ENCODE measurements at regions not wholly inside any gene's neighbourhood (a gene's known extent, or its start where the extent isn't known, plus 50 kb on each side); places are given as distances from the start of the nearest gene placed in this dataset.

DNA sequence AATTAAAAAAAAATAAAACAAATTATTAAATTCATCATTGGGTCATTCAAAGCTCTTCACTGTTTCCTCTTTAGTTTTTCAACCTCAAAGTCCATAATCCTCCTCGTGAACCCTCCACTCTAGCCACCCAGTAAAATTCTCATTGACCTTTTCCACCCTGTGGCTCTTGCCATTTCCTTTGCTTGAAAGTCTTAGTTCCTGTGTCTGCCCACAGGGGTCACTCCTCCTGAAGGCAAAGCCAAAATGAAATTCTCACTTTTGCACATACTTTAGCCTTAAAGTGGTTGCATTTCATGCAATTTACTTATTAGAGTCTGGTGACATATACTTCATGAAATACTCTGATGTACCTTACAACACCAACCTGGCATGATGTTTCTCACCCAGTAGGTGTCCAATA, 263.7 kb downstream of the BMP2 start:
- TF ChIP-seq, protein P1, sequence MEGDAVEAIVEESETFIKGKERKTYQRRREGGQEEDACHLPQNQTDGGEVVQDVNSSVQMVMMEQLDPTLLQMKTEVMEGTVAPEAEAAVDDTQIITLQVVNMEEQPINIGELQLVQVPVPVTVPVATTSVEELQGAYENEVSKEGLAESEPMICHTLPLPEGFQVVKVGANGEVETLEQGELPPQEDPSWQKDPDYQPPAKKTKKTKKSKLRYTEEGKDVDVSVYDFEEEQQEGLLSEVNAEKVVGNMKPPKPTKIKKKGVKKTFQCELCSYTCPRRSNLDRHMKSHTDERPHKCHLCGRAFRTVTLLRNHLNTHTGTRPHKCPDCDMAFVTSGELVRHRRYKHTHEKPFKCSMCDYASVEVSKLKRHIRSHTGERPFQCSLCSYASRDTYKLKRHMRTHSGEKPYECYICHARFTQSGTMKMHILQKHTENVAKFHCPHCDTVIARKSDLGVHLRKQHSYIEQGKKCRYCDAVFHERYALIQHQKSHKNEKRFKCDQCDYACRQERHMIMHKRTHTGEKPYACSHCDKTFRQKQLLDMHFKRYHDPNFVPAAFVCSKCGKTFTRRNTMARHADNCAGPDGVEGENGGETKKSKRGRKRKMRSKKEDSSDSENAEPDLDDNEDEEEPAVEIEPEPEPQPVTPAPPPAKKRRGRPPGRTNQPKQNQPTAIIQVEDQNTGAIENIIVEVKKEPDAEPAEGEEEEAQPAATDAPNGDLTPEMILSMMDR (conservative IDR thresholded peaks at IDR 0.05): no peak
- no peak overlapping the region for H3K27ac ChIP-seq

DNA sequence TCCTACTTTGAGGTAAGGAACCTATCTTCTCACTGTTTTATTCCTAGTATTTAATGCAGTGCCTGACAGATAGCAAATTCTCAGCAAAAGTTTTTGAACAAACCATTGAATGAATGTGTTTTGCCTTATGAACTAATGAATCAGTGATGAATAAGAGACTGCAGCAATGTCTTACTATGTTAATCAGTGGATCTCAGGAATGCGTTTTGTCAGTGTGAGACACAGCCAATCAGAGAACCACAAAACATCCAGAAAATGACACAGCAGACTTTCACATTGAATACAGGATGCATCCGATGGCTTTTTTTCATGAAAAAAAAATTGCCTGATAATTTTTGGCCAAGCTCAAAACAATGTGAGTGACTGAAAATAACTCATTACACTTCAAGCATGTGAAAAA, 270.5 kb downstream of the BMP2 start:
- no peak overlapping the region for H3K27ac ChIP-seq
- TF ChIP-seq, protein P1 (conservative IDR thresholded peaks at IDR 0.05): no peak

DNA sequence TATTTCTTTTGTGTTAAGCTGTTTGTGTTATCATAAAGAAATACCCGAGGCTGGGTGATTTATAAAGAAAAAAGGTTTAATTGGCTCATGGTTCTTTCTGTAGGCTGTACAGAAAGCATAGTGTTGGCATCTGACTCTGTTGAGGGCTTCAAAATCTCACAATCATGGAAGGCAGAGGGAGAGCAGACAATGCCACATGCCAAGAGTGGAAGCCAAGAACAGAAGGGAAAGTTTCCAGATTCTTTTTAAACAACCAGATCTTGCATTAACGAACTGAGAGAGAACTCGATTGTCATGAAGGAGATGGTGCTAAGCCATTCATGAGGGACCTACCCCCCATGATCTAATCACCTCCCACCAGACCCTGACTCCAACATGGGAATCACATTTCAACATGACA, 290.1 kb downstream of the BMP2 start:
- no peak overlapping the region for H3K27ac ChIP-seq
- TF ChIP-seq, protein P1 (conservative IDR thresholded peaks at IDR 0.05): no peak

DNA sequence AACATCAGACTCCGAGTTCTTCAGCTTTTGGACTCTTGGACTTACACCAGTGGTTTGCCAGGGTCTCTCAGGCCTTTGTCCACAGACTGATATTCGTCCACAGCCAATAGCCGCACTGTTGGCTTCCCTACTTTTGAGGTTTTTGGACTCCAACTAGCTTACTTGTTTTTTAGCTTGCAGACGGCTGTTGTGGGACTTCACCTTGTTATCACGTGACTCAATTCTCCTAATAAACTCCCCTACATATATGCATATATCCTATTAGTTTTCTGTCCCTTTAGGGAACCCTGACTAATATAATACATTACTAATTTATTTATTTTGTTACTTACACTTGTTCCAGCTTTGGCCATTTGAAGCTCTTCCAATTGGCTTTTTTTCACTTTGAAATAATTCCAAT, 311.3 kb downstream of the BMP2 start:
- H3K27ac ChIP-seq: no peak overlapping the region
- TF ChIP-seq, protein P1 (conservative IDR thresholded peaks at IDR 0.05): no peak

DNA sequence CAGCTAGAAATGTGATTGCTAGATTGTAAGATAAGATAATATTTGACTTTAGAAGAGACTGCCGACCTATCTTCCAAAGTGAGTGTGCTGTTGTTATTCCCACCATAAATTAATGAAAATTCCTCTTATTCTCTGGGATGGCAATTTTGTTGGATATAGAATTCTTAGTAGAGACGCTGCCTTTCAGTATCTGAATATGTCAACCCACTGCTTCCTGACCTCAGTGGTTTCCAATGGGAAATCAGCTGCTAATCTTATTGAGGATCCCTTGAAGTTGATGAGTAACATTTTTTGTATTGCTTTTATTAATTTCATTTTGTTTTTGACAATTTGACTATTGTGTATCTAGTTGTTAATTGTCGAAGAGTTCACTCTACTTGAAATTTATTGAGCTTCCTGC, 313.0 kb downstream of the BMP2 start:
- no peak overlapping the region for H3K27ac ChIP-seq
- TF ChIP-seq, protein P1 (conservative IDR thresholded peaks at IDR 0.05): no peak

DNA sequence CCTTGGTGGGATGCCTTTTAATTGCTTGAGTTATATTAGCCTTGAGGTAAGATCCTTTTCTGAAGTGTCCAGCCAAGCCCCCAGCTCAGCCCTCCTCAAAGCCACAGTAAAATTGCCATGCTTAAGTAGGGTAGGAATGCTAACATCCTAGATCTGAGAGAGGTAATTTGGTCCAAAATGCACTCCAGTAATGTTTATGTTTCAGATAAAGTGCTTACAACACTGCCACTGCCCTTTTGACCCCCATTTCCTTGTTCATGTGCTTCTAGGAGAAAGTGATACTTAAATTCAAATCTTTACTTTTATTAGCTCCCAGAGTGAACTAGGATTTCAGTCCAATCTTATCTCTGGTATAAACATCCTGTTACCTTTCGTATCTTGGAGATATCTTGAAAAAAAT, 318.0 kb downstream of the BMP2 start:
- no peak overlapping the region for H3K27ac ChIP-seq
- TF ChIP-seq, protein P1 (conservative IDR thresholded peaks at IDR 0.05): no peak

DNA sequence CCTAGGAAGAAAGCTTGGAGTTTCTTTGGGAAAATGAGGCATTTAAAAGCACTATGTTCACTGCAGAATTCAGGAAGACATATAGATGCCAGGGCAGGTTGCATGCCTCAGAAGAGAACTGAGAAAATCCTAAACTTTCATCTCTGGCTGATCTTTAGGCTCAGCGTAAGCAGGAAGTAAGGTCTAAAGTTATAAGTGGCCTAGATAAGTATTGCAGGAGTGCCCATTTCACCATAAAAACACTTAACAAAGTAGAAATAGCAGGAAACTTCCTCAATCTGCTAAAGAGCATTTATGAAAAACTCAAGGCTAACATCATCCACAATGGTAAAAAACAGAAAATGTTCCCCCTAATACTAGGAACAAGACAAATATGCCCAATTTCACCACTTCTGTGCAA, 320.3 kb downstream of the BMP2 start:
- TF ChIP-seq, protein P1 (conservative IDR thresholded peaks at IDR 0.05): no peak
- H3K27ac ChIP-seq: no peak overlapping the region

DNA sequence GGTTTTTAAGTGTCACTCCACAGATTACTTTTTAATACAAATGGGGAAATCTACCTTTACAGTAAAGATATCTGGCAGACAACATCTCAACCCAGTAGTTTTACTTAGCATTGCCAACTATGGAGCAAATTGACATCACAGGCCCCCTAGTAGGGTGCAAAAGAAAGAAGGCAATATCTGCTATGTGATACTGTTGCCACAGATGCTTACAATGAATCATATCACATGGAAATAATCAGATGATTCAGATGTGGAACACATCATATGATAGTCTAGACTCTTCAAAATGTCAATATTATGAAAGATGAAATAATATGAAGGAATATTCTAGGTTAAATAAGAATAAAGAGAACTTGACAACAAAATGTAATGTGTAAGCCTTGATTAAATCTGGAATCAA, 322.5 kb downstream of the BMP2 start:
- H3K27ac ChIP-seq: no peak overlapping the region
- TF ChIP-seq, protein P1 (conservative IDR thresholded peaks at IDR 0.05): no peak
